Stimulated activated naive CD4-positive, alpha-beta T cell treated with Interleukin-2 at 50 U/mL for 16 hours (primary cell): ENCODE measurements at regions not wholly inside any gene's neighbourhood (a gene's known extent, or its start where the extent isn't known, plus 50 kb on each side); places are given as distances from the start of the nearest gene placed in this dataset.

ENCODE experiments used
- DNase-seq: peaks from one replicate; lab custom pipeline; 2025; lab: John Stamatoyannopoulos, UW

GRCh38 chr17:68660302-68660701 lies 59.1 kb upstream of the FAM20A start:
- DNase-seq: no peak

- DNase-seq: no peak
These were observed 58.0 kb upstream of the FAM20A start for GRCh38 chr17:68658999-68659780.

- DNase-seq: no peak
These were observed 56.4 kb upstream of the FAM20A start for GRCh38 chr17:68657576-68657975.

GRCh38 chr17:68657166-68657565 lies 56.0 kb upstream of the FAM20A start:
- DNase-seq: no peak

DNA sequence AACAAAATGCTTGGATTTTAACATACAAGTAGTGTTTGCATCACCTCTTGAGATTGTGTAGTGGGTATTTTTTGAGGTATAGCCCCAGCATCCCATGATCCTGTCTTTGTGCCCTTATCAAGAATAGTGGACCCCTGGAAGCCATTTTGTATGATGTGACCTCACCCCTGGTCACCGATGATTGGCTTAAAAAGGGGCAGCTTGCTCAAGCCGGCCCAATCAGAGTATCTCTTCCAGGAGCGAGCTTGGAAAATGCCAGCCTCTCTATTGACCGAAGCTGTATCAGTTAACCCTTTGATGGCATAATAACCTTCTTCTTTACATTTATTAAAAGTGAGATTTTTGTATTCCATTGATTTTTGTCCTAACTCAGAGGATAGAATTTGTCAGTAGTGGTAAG lies 55.5 kb upstream of the FAM20A start:
- DNase-seq: no peak
